ENCODE measurements at regions not wholly inside any gene's neighbourhood (a gene's known extent, or its start where the extent isn't known, plus 50 kb on each side); places are given as distances from the start of the nearest gene placed in this dataset.
A peak's percentile ranks its signal among the peaks of the same experiment; 100 is the strongest.

GRCh38 chr5:167030500-167031120 is 1260.8 kb upstream of the WWC1 start:
- no peak for DNase-seq (ENCODE audit: low read depth)

DNA sequence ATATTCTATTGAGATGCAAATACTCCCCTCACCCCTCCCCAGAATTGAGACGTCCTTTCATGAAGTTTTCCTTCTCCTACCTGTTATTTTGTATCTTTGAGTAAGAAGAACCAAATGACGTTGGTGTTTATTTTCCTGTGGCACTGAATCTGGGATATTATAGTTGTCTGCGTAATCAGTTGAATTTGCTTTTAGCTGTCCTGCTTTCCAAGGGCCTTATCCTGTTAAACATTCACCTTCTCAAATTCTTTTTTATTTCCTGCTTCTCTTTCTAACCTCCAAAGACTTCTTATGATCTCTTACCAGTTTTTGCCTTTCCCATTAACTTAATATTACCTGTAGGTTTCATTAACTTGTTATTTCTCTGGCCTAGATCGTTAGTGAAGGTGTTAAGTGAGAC is 1254.9 kb upstream of the WWC1 start:
- DNase-seq (ENCODE audit: low read depth): no peak
- TF ChIP-seq CTCF (IDR thresholded peaks at IDR 0.05; ENCODE audit: control insufficient read depth, extremely low read depth, insufficient read depth): no peak
- no peak overlapping the region for H3K4me3 ChIP-seq (ENCODE audit: low read depth, low read length)

More at GRCh38 chr5:167030500-167031120, 1260.8 kb upstream of the WWC1 start:
- no peak overlapping the region for H3K4me3 ChIP-seq (ENCODE audit: low read depth, low read length)
- TF ChIP-seq CTCF (IDR thresholded peaks at IDR 0.05; ENCODE audit: control insufficient read depth, extremely low read depth, insufficient read depth): peak; percentile 25; the same call in 1 of the 2 replicates

GRCh38 chr5:167049043-167049663 is 1242.3 kb upstream of the WWC1 start:
- H3K4me3 ChIP-seq (ENCODE audit: low read depth, low read length): no peak overlapping the region
- DNase-seq (ENCODE audit: low read depth): peak; percentile 59
- TF ChIP-seq CTCF (IDR thresholded peaks at IDR 0.05; ENCODE audit: control insufficient read depth, extremely low read depth, insufficient read depth): peak; percentile 67

- no peak for TF ChIP-seq CTCF (IDR thresholded peaks at IDR 0.05; ENCODE audit: control insufficient read depth, extremely low read depth, insufficient read depth)
- no peak overlapping the region for H3K4me3 ChIP-seq (ENCODE audit: low read depth, low read length)
- no peak for DNase-seq (ENCODE audit: low read depth)
These were observed 1241.5 kb upstream of the WWC1 start for GRCh38 chr5:167049771-167050567.

GRCh38 chr5:167050568-167051401 is 1240.7 kb upstream of the WWC1 start:
- H3K4me3 ChIP-seq (ENCODE audit: low read depth, low read length): no peak overlapping the region
- no peak for DNase-seq (ENCODE audit: low read depth)
- TF ChIP-seq CTCF (IDR thresholded peaks at IDR 0.05; ENCODE audit: control insufficient read depth, extremely low read depth, insufficient read depth): no peak

DNA sequence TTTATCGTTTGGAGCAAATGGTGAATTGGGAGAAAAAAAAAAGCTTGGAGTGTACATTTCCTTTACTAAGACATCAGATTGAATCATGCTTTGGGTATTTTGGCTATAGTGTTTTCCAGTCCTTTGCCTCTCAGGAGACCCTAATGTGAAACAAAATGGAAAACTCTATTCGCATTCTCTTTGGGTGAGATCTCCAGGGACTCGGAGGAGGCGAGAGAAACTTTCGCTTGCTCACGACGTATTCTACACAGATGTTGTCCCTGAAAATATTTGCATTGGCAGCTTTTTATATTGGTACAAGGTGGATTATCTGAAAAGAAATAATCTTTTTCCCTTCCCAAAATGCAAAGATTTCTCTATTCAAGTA is 1240.1 kb upstream of the WWC1 start:
- no peak for DNase-seq (ENCODE audit: low read depth)
- no peak overlapping the region for H3K4me3 ChIP-seq (ENCODE audit: low read depth, low read length)
- TF ChIP-seq CTCF (IDR thresholded peaks at IDR 0.05; ENCODE audit: control insufficient read depth, extremely low read depth, insufficient read depth): no peak

Measured in LNCaP clone FGC (cell line).